ENCODE measurements at regions not wholly inside any gene's neighbourhood (a gene's known extent, or its start where the extent isn't known, plus 50 kb on each side); places are given as distances from the start of the nearest gene placed in this dataset.

DNA sequence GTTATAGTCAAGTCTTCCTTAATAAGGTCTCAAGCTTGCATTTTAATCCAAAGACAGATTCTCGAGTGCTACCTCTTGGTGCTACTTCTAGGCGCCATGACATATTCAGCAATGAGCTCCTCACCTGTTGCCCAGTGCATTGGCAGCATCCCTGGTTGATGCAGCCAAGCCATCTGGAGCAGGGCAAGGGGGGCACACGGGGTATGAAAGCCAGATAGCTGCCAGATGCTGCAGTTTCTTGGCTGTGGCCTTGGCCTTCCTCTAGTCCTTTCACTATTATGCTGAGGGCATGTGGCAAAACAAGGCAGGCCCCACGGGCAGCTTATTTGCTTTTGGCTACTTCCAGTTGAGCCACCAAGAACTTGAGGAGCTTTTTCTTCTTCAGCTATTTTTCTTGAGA is 168.6 kb upstream of the PGRMC2 start:
- Mint-ChIP-seq H3K27ac (ENCODE audit: unreplicated experiment) (no peak overlapping the region), H3K4me3 (ENCODE audit: unreplicated experiment) (no peak overlapping the region), H3K9me3 (ENCODE audit: unreplicated experiment) (no peaks in the 10 kb centered on the region), H3K4me1 (ENCODE audit: low read depth, unreplicated experiment) (peaks cover 7% of the 10 kb centered on the region), H3K36me3 (ENCODE audit: insufficient read depth, unreplicated experiment) (no peaks in the 10 kb centered on the region), H3K27me3 (ENCODE audit: insufficient read depth, unreplicated experiment) (no peaks in the 10 kb centered on the region)
- no peak for DNase-seq
- no peak overlapping the region for H3K4me3 ChIP-seq (ENCODE audit: low read depth, low read length)
- BruUV-seq (replicated peaks) = no TSS peak
- H3K27me3 ChIP-seq (replicated peaks; ENCODE audit: control insufficient read depth, insufficient read depth, low read length) = no peaks in the 10 kb centered on the region
- no peaks in the 10 kb centered on the region for H3K4me1 ChIP-seq
- H3K9me3 ChIP-seq = no peaks in the 10 kb centered on the region
- intact Hi-C loops (cut with micrococcal nuclease; ENCODE audit: unreplicated experiment) = no loop called here
- CTCF ChIA-PET = no interaction called here
- no peaks in the 10 kb centered on the region for H3K36me3 ChIP-seq (ENCODE audit: control insufficient read depth, insufficient read depth, low read length)
- no peak for TF ChIP-seq CTCF (IDR thresholded peaks at IDR 0.05; ENCODE audit: insufficient read depth in 1 of 2, low read depth in 1 of 2, low read length in 1 of 2, severe bottlenecking in 1 of 2, unreplicated experiment in 1 of 2)
- POLR2A ChIA-PET = no interaction called here

DNA sequence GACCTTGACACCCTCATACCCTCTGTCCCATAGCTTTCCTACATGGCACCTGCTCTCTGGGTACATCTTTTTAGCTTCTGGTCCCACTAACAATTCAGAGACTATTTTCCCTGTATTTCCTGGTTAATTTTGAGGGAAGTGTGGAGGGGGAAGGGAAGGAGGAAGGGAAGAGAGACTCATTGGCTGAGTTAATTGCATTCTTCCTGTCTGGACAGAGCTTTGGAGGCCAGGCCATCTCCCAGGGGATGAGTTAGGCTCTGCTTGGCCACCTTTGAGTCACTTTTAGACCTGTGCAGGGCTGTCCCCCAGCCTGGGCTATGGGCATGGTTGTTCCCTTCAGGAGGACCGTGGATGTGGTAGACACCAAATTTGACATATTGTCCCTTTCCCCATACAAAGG is 167.9 kb upstream of the PGRMC2 start:
- no peaks in the 10 kb centered on the region for H3K27me3 Mint-ChIP-seq (ENCODE audit: insufficient read depth, unreplicated experiment)
- no peaks in the 10 kb centered on the region for H3K4me1 ChIP-seq
- no peaks in the 10 kb centered on the region for H3K9me3 Mint-ChIP-seq (ENCODE audit: unreplicated experiment)
- no TSS peak for BruUV-seq (replicated peaks)
- H3K27ac Mint-ChIP-seq (ENCODE audit: unreplicated experiment) = no peak overlapping the region
- H3K4me3 Mint-ChIP-seq (ENCODE audit: unreplicated experiment) = no peak overlapping the region
- ChIA-PET POLR2A (no interaction called here), CTCF (interaction anchor here (1.8 kb wide), 1 partner anchor 98 kb away, joined by 5 read pairs; no protein-coding TSS in a partner anchor)
- H3K4me3 ChIP-seq (ENCODE audit: low read depth, low read length) = no peak overlapping the region
- no peak for DNase-seq
- H3K36me3 Mint-ChIP-seq (ENCODE audit: insufficient read depth, unreplicated experiment) = no peaks in the 10 kb centered on the region
- intact Hi-C loops (cut with micrococcal nuclease; ENCODE audit: unreplicated experiment) = loop anchor here (2.0 kb wide), 1 partner anchor 327 kb away; no protein-coding TSS in a partner anchor
- no peaks in the 10 kb centered on the region for H3K27me3 ChIP-seq (replicated peaks; ENCODE audit: control insufficient read depth, insufficient read depth, low read length)
- H3K9me3 ChIP-seq = no peaks in the 10 kb centered on the region
- TF ChIP-seq CTCF (IDR thresholded peaks at IDR 0.05; ENCODE audit: insufficient read depth in 1 of 2, low read depth in 1 of 2, low read length in 1 of 2, severe bottlenecking in 1 of 2, unreplicated experiment in 1 of 2) = no peak
- peaks cover 7% of the 10 kb centered on the region for H3K4me1 Mint-ChIP-seq (ENCODE audit: low read depth, unreplicated experiment)
- no peaks in the 10 kb centered on the region for H3K36me3 ChIP-seq (ENCODE audit: control insufficient read depth, insufficient read depth, low read length)

- Mint-ChIP-seq H3K27ac (ENCODE audit: unreplicated experiment) (no peak overlapping the region), H3K4me1 (ENCODE audit: low read depth, unreplicated experiment) (peaks cover 7% of the 10 kb centered on the region), H3K36me3 (ENCODE audit: insufficient read depth, unreplicated experiment) (no peaks in the 10 kb centered on the region), H3K27me3 (ENCODE audit: insufficient read depth, unreplicated experiment) (no peaks in the 10 kb centered on the region), H3K4me3 (ENCODE audit: unreplicated experiment) (no peak overlapping the region), H3K9me3 (ENCODE audit: unreplicated experiment) (no peaks in the 10 kb centered on the region)
- no peak overlapping the region for H3K4me3 ChIP-seq (ENCODE audit: low read depth, low read length)
- CTCF ChIA-PET = interaction anchor here (0.6 to 1.8 kb wide), 13 partner anchors 27 to 358 kb away, joined by 3 to 6 read pairs (median 4); partner anchors contain the start of gene JADE1
- intact Hi-C loops (cut with micrococcal nuclease; ENCODE audit: unreplicated experiment) = loop anchor here (1.0 to 5.0 kb wide), 9 partner anchors 71 to 408 kb away; partner anchors contain the start of gene JADE1
- no TSS peak for BruUV-seq (replicated peaks)
- H3K4me1 ChIP-seq = no peaks in the 10 kb centered on the region
- no peaks in the 10 kb centered on the region for H3K9me3 ChIP-seq
- POLR2A ChIA-PET = interaction anchor here (1.5 kb wide), 1 partner anchor 98 kb away, joined by 10 read pairs; no protein-coding TSS in a partner anchor
- no peaks in the 10 kb centered on the region for H3K36me3 ChIP-seq (ENCODE audit: control insufficient read depth, insufficient read depth, low read length)
- TF ChIP-seq CTCF (IDR thresholded peaks at IDR 0.05; ENCODE audit: insufficient read depth in 1 of 2, low read depth in 1 of 2, low read length in 1 of 2, severe bottlenecking in 1 of 2, unreplicated experiment in 1 of 2) = no peak
- no peaks in the 10 kb centered on the region for H3K27me3 ChIP-seq (replicated peaks; ENCODE audit: control insufficient read depth, insufficient read depth, low read length)
- DNase-seq = no peak
Measured at GRCh38 chr4:128454881-128455280, 167.3 kb upstream of the PGRMC2 start.

Data from Caco-2 (cell line).